ENCODE measurements at regions not wholly inside any gene's neighbourhood (a gene's known extent, or its start where the extent isn't known, plus 50 kb on each side); places are given as distances from the start of the nearest gene placed in this dataset.

DNA sequence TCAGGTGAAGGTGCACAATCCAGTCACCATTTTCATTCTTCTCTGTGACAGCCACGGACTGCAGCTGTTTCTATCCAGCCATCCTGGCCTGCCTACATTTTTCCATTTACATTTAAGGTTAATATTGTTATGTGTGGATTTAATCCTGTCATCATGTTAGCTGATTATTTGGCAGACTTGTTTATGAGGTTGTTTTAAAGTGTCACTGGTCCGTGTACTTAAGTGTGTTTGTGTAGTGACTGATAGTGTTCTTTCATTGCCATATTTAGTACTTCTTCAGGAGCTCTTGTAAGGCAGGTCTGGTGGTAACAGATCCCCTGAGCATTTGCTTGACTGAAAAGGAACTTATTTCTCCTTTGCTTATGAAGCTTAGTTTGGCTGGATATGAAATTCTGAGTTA lies 364.2 kb downstream of the JRKL start:
- Mint-ChIP-seq H3K27ac (no peak overlapping the region), H3K36me3 (ENCODE audit: low read depth) (no peaks in the 10 kb centered on the region), H3K4me1 (no peaks in the 10 kb centered on the region), H3K27me3 (no peaks in the 10 kb centered on the region), H3K4me3 (no peak overlapping the region), H3K9me3 (peaks cover 4% of the 10 kb centered on the region)
- ChIA-PET CTCF (no interaction called here), POLR2A (no interaction called here)
- no peak for DNase-seq

DNA sequence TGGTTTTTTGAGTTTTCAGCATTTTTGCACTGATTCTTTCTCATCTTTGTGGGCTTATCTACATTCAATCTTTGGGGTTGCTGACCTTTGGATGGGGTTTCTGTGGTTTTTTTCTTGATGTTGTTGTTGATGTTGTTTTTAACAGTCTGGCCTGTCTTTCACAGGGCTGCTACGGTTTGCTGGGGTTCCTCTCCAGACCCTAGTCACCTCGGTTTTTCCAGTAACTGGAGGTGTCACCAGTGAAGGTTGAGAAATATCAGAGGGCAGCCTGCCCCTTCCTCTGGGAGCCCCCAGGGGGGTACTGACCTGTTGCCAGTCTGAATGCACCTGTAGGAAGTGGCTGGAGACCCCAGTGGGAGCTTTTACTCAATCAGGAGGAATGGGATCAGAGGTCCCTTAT lies 365.4 kb downstream of the JRKL start:
- H3K4me1 Mint-ChIP-seq, result no peaks in the 10 kb centered on the region
- H3K36me3 Mint-ChIP-seq (ENCODE audit: low read depth), result no peaks in the 10 kb centered on the region
- peaks cover 4% of the 10 kb centered on the region for H3K9me3 Mint-ChIP-seq
- ChIA-PET CTCF (no interaction called here), POLR2A (no interaction called here)
- no peak overlapping the region for H3K4me3 Mint-ChIP-seq
- H3K27me3 Mint-ChIP-seq, result no peaks in the 10 kb centered on the region
- DNase-seq, result no peak
- no peak overlapping the region for H3K27ac Mint-ChIP-seq

DNA sequence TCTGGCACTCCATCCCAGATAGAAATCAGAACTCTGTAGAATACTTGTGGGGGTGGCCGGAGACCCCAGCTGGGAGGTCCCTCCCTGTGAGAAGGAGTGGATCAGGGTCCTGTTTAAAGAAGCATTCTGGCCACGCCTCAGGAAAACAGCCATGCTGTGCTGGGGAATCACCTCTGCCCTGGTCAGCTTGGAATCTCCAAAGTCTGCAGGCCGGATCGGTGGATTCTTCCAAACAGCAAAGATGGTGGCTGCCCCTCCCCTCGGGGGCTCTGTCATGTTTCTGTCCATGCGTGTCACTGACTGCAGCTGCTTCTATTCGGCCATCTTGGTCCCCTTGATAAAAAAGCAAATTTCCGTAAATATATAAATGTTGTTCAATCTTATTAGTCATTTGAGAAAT lies 365.9 kb downstream of the JRKL start:
- Mint-ChIP-seq H3K4me3 (no peak overlapping the region), H3K36me3 (ENCODE audit: low read depth) (no peaks in the 10 kb centered on the region), H3K27ac (no peak overlapping the region), H3K9me3 (peaks cover 4% of the 10 kb centered on the region), H3K4me1 (no peaks in the 10 kb centered on the region), H3K27me3 (no peaks in the 10 kb centered on the region)
- ChIA-PET CTCF (no interaction called here), POLR2A (no interaction called here)
- no peak for DNase-seq

DNA sequence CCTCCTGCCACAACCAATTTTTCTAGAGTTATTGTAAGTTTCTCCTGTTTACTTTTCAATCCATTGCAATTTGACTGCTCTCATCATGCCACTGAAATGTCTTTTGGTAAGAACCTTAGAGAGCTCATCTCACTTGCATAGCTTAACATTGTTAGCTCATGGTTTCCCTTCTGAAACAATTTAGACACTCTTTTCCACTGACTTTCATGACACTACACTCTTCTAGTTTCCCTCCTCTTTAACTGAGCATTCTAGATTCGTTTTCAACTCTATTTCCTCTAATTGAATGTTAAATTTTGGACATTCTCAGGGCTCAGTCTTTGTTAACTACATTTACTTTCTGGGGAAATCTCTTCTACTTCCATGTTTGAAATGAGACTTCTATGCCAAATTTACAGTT lies 369.1 kb downstream of the JRKL start:
- DNase-seq, result no peak
- H3K4me3 Mint-ChIP-seq, result no peak overlapping the region
- H3K4me1 Mint-ChIP-seq, result no peaks in the 10 kb centered on the region
- ChIA-PET POLR2A (no interaction called here), CTCF (no interaction called here)
- H3K9me3 Mint-ChIP-seq, result peaks cover 2% of the 10 kb centered on the region
- H3K27me3 Mint-ChIP-seq, result no peaks in the 10 kb centered on the region
- H3K36me3 Mint-ChIP-seq (ENCODE audit: low read depth), result no peaks in the 10 kb centered on the region
- no peak overlapping the region for H3K27ac Mint-ChIP-seq

DNA sequence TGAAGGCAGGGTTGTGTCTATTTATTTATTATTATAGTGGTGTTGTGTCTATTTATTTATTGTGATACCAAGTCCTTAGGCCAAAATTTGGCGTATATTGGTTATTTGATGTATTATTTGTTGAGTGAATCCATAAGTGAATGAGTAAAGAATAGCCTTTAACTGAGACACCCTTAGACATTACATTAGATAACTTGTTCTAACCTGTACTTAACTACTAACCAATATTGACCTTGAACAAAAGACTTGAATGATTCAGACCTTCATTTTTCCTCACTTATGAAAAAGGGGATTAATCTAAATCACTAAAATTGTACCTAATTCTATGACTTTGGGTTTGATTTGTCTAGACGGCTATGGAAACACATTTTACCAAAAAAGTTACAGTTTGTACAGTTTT lies 370.5 kb downstream of the JRKL start:
- Mint-ChIP-seq H3K4me3 (no peak overlapping the region), H3K4me1 (no peaks in the 10 kb centered on the region), H3K27ac (no peak overlapping the region), H3K36me3 (ENCODE audit: low read depth) (no peaks in the 10 kb centered on the region), H3K27me3 (no peaks in the 10 kb centered on the region), H3K9me3 (no peaks in the 10 kb centered on the region)
- no peak for DNase-seq
- ChIA-PET POLR2A (no interaction called here), CTCF (no interaction called here)

DNA sequence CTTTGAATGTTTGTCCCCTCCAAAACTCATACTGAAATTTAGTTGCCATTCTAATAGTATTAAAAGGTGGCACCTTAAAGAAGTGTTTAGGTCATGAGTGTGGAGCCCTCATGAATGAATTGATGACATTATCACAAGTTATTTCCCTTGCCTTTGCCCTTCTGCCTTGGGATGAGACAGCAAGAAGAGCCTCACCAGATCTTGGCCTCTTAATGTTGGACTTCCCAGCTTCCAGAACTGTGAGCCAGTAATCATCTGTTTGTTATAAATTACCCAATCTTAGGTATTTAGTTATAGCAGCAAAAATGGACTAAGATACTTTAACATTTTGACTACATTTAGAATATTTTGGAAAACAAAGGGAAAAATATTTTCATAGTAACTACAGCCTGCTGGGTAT lies 371.0 kb downstream of the JRKL start:
- H3K27me3 Mint-ChIP-seq, result no peaks in the 10 kb centered on the region
- no peak overlapping the region for H3K27ac Mint-ChIP-seq
- CTCF ChIA-PET, result no interaction called here
- H3K36me3 Mint-ChIP-seq (ENCODE audit: low read depth), result no peaks in the 10 kb centered on the region
- H3K4me3 Mint-ChIP-seq, result no peak overlapping the region
- no peaks in the 10 kb centered on the region for H3K9me3 Mint-ChIP-seq
- H3K4me1 Mint-ChIP-seq, result no peaks in the 10 kb centered on the region
- no peak for DNase-seq
- POLR2A ChIA-PET, result no interaction called here

DNA sequence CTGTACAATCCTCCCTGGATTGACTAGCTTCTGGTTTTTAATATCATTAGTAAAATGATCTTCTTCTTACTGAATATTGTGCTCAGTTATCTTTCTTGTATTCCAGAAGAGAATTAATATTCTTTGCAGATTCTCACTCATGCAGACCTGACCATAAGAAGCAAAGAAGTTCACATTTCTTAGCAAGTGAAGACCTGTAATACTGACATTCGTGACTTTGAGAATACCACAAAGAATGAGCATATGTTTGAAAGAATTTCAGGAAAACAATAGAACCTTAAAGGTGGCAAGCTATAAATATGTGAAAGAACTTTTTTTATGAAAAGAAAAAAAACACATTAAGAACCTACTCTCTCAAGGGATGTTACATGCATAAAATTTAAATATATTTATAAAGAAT lies 371.6 kb downstream of the JRKL start:
- no peaks in the 10 kb centered on the region for H3K9me3 Mint-ChIP-seq
- no peak overlapping the region for H3K27ac Mint-ChIP-seq
- ChIA-PET CTCF (no interaction called here), POLR2A (no interaction called here)
- no peak for DNase-seq
- H3K4me1 Mint-ChIP-seq, result no peaks in the 10 kb centered on the region
- H3K27me3 Mint-ChIP-seq, result no peaks in the 10 kb centered on the region
- H3K4me3 Mint-ChIP-seq, result no peak overlapping the region
- H3K36me3 Mint-ChIP-seq (ENCODE audit: low read depth), result no peaks in the 10 kb centered on the region

DNA sequence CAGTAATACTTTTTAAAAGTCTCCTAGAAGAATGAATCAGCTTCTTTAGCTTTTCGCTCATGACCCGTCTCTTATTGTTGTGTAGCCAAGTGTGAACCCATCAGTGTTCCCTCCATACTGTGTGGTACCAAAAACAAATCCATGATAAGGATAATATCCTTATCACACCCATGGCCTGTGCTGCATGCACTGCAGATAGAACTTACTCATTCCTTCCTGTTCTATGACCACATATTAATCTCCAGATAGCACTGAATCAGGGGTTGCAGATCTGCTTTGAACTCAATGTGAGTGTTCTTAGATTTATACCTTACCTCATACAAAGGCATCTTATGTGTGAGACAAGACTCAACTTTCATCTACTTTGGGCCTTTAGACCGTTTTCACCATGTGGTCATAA lies 373.4 kb downstream of the JRKL start:
- ChIA-PET CTCF (no interaction called here), POLR2A (no interaction called here)
- DNase-seq, result no peak
- H3K27ac Mint-ChIP-seq, result no peak overlapping the region
- no peaks in the 10 kb centered on the region for H3K27me3 Mint-ChIP-seq
- no peak overlapping the region for H3K4me3 Mint-ChIP-seq
- no peaks in the 10 kb centered on the region for H3K36me3 Mint-ChIP-seq (ENCODE audit: low read depth)
- no peaks in the 10 kb centered on the region for H3K9me3 Mint-ChIP-seq
- no peaks in the 10 kb centered on the region for H3K4me1 Mint-ChIP-seq

DNA sequence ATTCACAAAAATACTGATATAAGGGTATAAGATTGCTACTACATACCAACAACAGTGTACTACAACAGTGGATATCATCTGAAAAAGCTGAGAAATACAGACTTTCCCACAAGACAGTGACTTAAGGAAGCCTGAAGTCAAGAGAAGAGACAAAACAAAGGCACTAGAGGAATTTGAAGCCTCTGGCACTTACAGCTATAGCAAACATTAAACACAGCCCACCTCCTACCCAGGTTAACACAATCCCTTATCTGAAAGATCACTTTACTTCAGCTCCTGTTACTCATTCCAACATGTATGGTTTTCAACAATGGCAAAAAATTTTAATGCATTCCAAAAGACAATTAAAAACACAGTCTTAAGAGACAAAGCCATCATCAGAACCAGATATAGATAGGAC lies 388.5 kb downstream of the JRKL start:
- Mint-ChIP-seq H3K27me3 (no peaks in the 10 kb centered on the region), H3K36me3 (ENCODE audit: low read depth) (no peaks in the 10 kb centered on the region), H3K4me3 (no peak overlapping the region), H3K4me1 (no peaks in the 10 kb centered on the region), H3K27ac (no peak overlapping the region), H3K9me3 (no peaks in the 10 kb centered on the region)
- no peak for DNase-seq
- POLR2A ChIA-PET, result no interaction called here
- CTCF ChIA-PET, result no interaction called here

DNA sequence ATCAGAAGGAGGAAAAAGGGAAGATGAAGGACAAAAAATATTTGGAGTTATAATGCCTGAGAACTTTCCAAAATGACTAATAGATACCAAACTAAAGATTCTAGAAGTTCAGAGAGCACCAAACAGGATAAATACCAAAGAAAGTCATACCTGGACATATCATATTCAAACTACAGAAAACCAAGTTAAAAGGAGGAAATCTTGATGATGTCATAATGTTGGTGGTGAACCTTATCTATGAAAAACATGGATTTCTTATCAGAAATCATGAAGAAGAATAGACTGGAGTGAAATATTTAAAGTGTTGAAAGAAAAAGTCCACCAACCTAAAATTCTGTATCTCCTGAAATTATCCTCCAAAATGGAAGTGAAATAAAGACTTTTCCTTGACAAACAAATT lies 389.2 kb downstream of the JRKL start:
- no peaks in the 10 kb centered on the region for H3K4me1 Mint-ChIP-seq
- H3K27ac Mint-ChIP-seq, result no peak overlapping the region
- ChIA-PET POLR2A (no interaction called here), CTCF (no interaction called here)
- DNase-seq, result no peak
- H3K4me3 Mint-ChIP-seq, result no peak overlapping the region
- H3K27me3 Mint-ChIP-seq, result no peaks in the 10 kb centered on the region
- H3K36me3 Mint-ChIP-seq (ENCODE audit: low read depth), result no peaks in the 10 kb centered on the region
- no peaks in the 10 kb centered on the region for H3K9me3 Mint-ChIP-seq

DNA sequence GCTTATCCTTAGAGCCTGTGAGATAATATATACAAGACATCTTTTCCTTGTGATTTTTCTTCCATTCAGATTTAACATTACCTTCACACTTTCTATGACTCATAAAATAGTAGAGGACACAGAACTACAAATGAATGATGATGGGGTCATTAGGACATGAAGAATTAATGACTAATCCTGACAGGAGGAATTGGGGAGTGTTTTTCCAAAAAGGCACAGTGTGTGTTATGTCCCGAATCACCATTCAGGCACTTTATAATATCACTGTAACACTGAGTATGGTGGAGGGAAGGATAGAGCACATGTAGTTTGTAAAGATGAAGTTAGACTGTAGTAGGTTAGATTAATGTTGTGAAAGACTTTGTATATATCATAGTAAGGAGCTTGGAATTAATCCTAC lies 391.3 kb downstream of the JRKL start:
- Mint-ChIP-seq H3K4me3 (no peak overlapping the region), H3K27me3 (no peaks in the 10 kb centered on the region), H3K4me1 (no peaks in the 10 kb centered on the region), H3K36me3 (ENCODE audit: low read depth) (no peaks in the 10 kb centered on the region), H3K9me3 (no peaks in the 10 kb centered on the region), H3K27ac (no peak overlapping the region)
- ChIA-PET CTCF (interaction anchor here (1.4 kb wide), 1 partner anchor 14 kb away, joined by 3 read pairs; no protein-coding TSS in a partner anchor), POLR2A (no interaction called here)
- no peak for DNase-seq

DNA sequence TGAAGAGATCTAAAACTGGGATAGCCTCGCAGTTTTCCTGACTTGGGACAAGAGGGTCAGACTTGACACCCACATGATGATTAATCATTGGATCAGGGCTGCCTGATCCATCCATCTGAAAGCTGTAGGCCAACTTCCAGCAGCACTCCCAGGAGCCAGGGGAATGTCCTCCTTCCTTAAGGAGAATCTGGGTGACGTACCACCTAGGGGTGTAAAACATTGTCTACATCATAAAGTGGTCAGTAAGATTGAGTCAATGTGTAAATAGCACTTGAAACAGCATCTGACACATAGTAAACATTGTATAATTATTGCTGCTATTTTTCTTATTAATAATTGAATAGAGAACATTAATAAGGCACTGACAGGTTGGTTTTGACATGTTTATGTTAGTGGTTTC lies 392.8 kb downstream of the JRKL start:
- H3K4me1 Mint-ChIP-seq, result no peaks in the 10 kb centered on the region
- no peak for DNase-seq
- H3K27me3 Mint-ChIP-seq, result no peaks in the 10 kb centered on the region
- H3K9me3 Mint-ChIP-seq, result no peaks in the 10 kb centered on the region
- no peaks in the 10 kb centered on the region for H3K36me3 Mint-ChIP-seq (ENCODE audit: low read depth)
- no peak overlapping the region for H3K27ac Mint-ChIP-seq
- ChIA-PET POLR2A (no interaction called here), CTCF (no interaction called here)
- no peak overlapping the region for H3K4me3 Mint-ChIP-seq

DNA sequence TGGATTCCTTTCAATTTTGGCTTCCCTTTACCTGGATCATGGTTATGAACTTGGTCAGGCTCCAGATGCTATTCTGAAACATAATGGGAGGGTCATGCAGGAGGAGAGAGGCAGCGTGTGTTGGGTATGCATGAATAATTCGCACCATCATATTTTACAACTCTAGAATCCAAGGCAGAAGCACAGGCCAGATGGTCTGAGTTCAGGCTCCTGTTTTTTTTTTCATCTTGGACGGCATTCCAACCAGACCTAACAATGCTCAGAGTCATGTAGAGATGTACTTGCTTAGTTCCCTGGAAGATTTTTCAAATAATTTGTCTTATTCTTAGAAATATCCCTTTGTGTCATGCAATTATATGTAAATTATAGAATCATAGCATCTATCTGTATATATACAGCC lies 393.5 kb downstream of the JRKL start:
- Mint-ChIP-seq H3K4me3 (no peak overlapping the region), H3K27ac (no peak overlapping the region), H3K27me3 (no peaks in the 10 kb centered on the region), H3K9me3 (no peaks in the 10 kb centered on the region), H3K4me1 (no peaks in the 10 kb centered on the region), H3K36me3 (ENCODE audit: low read depth) (no peaks in the 10 kb centered on the region)
- POLR2A ChIA-PET, result no interaction called here
- no peak for DNase-seq
- CTCF ChIA-PET, result no interaction called here

DNA sequence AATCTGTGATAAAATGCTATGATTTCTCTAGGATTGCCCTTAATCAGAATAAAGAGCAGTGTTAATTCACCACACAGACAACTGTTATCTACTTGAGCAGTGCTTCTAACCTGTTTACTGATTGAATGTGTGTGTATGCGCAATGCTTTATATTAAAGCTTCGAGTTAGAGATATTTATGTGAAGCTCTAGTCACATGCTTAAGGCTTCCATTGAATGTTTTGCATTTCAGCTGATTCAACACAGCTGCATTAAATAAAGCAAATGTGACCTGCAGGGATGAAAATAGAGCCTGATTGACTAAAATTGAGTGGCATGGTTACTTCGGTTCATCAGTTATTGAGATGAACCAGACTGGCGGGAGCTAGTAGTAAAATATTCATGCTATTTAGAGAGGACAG lies 395.3 kb downstream of the JRKL start:
- no peaks in the 10 kb centered on the region for H3K4me1 Mint-ChIP-seq
- H3K36me3 Mint-ChIP-seq (ENCODE audit: low read depth), result no peaks in the 10 kb centered on the region
- peak overlapping the region; percentile 36 for H3K27ac Mint-ChIP-seq
- no peak overlapping the region for H3K4me3 Mint-ChIP-seq
- ChIA-PET CTCF (no interaction called here), POLR2A (no interaction called here)
- no peaks in the 10 kb centered on the region for H3K27me3 Mint-ChIP-seq
- no peak for DNase-seq
- no peaks in the 10 kb centered on the region for H3K9me3 Mint-ChIP-seq

DNA sequence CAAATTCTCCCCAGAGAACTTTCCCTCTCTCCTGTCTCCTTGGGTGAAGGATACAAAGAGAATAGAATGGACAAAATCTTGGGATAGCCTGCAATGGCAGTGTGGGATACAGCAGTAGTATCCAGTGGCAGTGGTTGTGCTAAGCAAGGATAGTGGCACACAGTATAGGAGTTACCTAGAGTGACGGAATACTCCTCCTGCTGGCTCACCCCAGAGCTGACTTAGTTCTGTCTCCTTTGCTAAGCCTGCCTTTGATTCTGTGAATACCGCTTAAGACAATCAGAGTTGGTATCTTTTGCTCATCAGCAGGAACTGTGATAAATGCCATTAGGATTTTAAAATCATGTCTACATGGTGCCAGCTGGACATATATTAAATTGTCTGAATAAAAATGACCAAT lies 404.3 kb downstream of the JRKL start:
- CTCF ChIA-PET, result no interaction called here
- H3K9me3 Mint-ChIP-seq, result no peaks in the 10 kb centered on the region
- H3K4me1 Mint-ChIP-seq, result no peaks in the 10 kb centered on the region
- no peak for DNase-seq
- no peaks in the 10 kb centered on the region for H3K36me3 Mint-ChIP-seq (ENCODE audit: low read depth)
- POLR2A ChIA-PET, result no interaction called here
- no peaks in the 10 kb centered on the region for H3K27me3 Mint-ChIP-seq
- H3K4me3 Mint-ChIP-seq, result no peak overlapping the region
- no peak overlapping the region for H3K27ac Mint-ChIP-seq

All from activated CD4-positive, alpha-beta T cell treated with anti-CD3 and anti-CD28 coated beads, Interleukin-2, amount 10 ng/mL, durations not matched to agents 7 days and 5 days (primary cell).